Tibial nerve (tissue), 4 donors: ENCODE measurements at regions not wholly inside any gene's neighbourhood (a gene's known extent, or its start where the extent isn't known, plus 50 kb on each side); places are given as distances from the start of the nearest gene placed in this dataset.

Source experiments
- DNase-seq, 2 donors: peaks; one replicate each; pipeline ENCODE4 v3.0.0-alpha.2; 2019; ENCODE audit warnings: low spot score in 2 of 2
- H3K27ac ChIP-seq, 4 donors: fragments of 200-600 bp; sonication (generic) in 3 of 4; one replicate each; pipeline ENCODE4 v1.5.1; 2017 to 2019; ENCODE audit warnings: mild to moderate bottlenecking in 1 of 4
- H3K27me3 ChIP-seq, 2 donors: fragments of 200-600 bp; sonication (generic) in 1 of 2; one replicate each; pipeline versions ENCODE4 v1.5.1 to v1.6.0; 2017 to 2019
- H3K36me3 ChIP-seq, 3 donors: fragments of 200-600 bp; sonication (generic); one replicate each; pipeline ENCODE4 v1.5.1; 2018 to 2019
- H3K4me1 ChIP-seq, 4 donors: fragments of 200-600 bp; sonication (generic) in 3 of 4; one replicate each; pipeline ENCODE4 v1.5.1; 2017 to 2019
- H3K4me3 ChIP-seq, 4 donors: fragments of 200-600 bp; sonication (generic) in 3 of 4; one replicate each; pipeline ENCODE4 v1.5.1; 2017 to 2019; ENCODE audit warnings: mild to moderate bottlenecking in 1 of 4, moderate library complexity in 1 of 4
- H3K9me3 ChIP-seq, 4 donors: fragments of 200-600 bp; sonication (generic) in 3 of 4; one replicate each; pipeline ENCODE4 v1.5.1; 2017 to 2019
- CTCF ChIP-seq, 5 experiments: fragments of 200-600 bp in 3 of 5; fragments of 450-650 bp in 2 of 5; sonication (generic) in 3 of 5; IDR thresholded peaks; one replicate each; pipeline ENCODE4 v1.5.1; 2016 to 2019; ENCODE audit warnings: antibody characterized with exemption in 5 of 5, mild to moderate bottlenecking in 3 of 5, moderate library complexity in 2 of 5
- EP300 ChIP-seq, 2 donors: sonication (generic); formaldehyde crosslinking; IDR thresholded peaks; one replicate each; pipeline ENCODE4 v1.6.1; 2017; ENCODE audit warnings: antibody characterized with exemption in 2 of 2, mild to moderate bottlenecking in 1 of 2
- POLR2A ChIP-seq, 2 donors: fragments of 450-650 bp; IDR thresholded peaks; one replicate each; pipeline ENCODE4 v1.6.1; 2017; ENCODE audit warnings: antibody characterized with exemption in 2 of 2, mild to moderate bottlenecking in 2 of 2, moderate library complexity in 2 of 2
- whole genome bisulfite sequencing, 2 donors: methylation state at CpG; one replicate each; pipeline ENCODE4 v1.1.5; 2018; 5-methylcytosine and 5-hydroxymethylcytosine counted together

GRCh38 chr9:86644675-86645034 lies 290.4 kb upstream of the TUT7 start:
- Histone ChIP-seq H3K4me3 (no peak overlapping the region), H3K9me3 (no peaks in the 10 kb centered on the region), H3K4me1 (no peaks in the 10 kb centered on the region), H3K27ac (no peak overlapping the region), H3K36me3 (no peaks in the 10 kb centered on the region), H3K27me3 (no peaks in the 10 kb centered on the region)
- 47 to 52% methylated on average over 4 of the region's 4 CpGs for WGBS, 2 donors
- TF ChIP-seq EP300 (IDR thresholded peaks at IDR 0.05) (no peak), CTCF (IDR thresholded peaks at IDR 0.05) (no peak), POLR2A (IDR thresholded peaks at IDR 0.05) (no peak)
- DNase-seq: no peak

- Histone ChIP-seq H3K4me1 (no peaks in the 10 kb centered on the region), H3K27ac (no peak overlapping the region), H3K4me3 (no peak overlapping the region), H3K27me3 (no peaks in the 10 kb centered on the region), H3K36me3 (no peaks in the 10 kb centered on the region), H3K9me3 (no peaks in the 10 kb centered on the region)
- DNase-seq: no peak
- 68 to 75% methylated on average over 7 of the region's 7 CpGs for WGBS, 2 donors
- no peak for TF ChIP-seq CTCF (IDR thresholded peaks at IDR 0.05)
- no peak for TF ChIP-seq POLR2A (IDR thresholded peaks at IDR 0.05)
- no peak for TF ChIP-seq EP300 (IDR thresholded peaks at IDR 0.05)
These were observed 289.9 kb upstream of the TUT7 start for GRCh38 chr9:86643946-86644674.

- H3K36me3 ChIP-seq: no peaks in the 10 kb centered on the region
- H3K27me3 ChIP-seq: no peaks in the 10 kb centered on the region
- H3K4me1 ChIP-seq: no peaks in the 10 kb centered on the region
- H3K9me3 ChIP-seq: no peaks in the 10 kb centered on the region
- no peak for DNase-seq
- TF ChIP-seq CTCF (IDR thresholded peaks at IDR 0.05) (no peak), EP300 (IDR thresholded peaks at IDR 0.05) (no peak), POLR2A (IDR thresholded peaks at IDR 0.05) (no peak)
- WGBS, 2 donors: 94 to 95% methylated on average over 5 of the region's 5 CpGs
- H3K4me3 ChIP-seq: no peak overlapping the region
- H3K27ac ChIP-seq: no peak overlapping the region
These were observed 288.5 kb upstream of the TUT7 start for GRCh38 chr9:86642721-86643120.

- Histone ChIP-seq H3K4me1 (peaks cover 0 to 4% (median 0%) of the 10 kb centered on the region in 4 donors), H3K4me3 (no peak overlapping the region), H3K27me3 (no peaks in the 10 kb centered on the region), H3K9me3 (no peaks in the 10 kb centered on the region), H3K27ac (no peak overlapping the region), H3K36me3 (no peaks in the 10 kb centered on the region)
- TF ChIP-seq POLR2A (IDR thresholded peaks at IDR 0.05) (no peak), CTCF (IDR thresholded peaks at IDR 0.05) (no peak), EP300 (IDR thresholded peaks at IDR 0.05) (no peak)
- no peak for DNase-seq
- WGBS, 2 donors: 94% methylated on average over 3 of the region's 3 CpGs
These were observed 287.8 kb upstream of the TUT7 start for GRCh38 chr9:86641970-86642369.

GRCh38 chr9:86639899-86640379 lies 285.7 kb upstream of the TUT7 start:
- no peak for TF ChIP-seq POLR2A (IDR thresholded peaks at IDR 0.05)
- TF ChIP-seq CTCF (IDR thresholded peaks at IDR 0.05): no peak
- TF ChIP-seq EP300 (IDR thresholded peaks at IDR 0.05): no peak
- no peak for DNase-seq
- H3K36me3 ChIP-seq: no peaks in the 10 kb centered on the region
- no peaks in the 10 kb centered on the region for H3K27me3 ChIP-seq
- no peaks in the 10 kb centered on the region for H3K9me3 ChIP-seq
- no peak overlapping the region for H3K4me3 ChIP-seq
- peaks cover 0 to 4% (median 0%) of the 10 kb centered on the region in 4 donors for H3K4me1 ChIP-seq
- no peak overlapping the region for H3K27ac ChIP-seq
- WGBS, 2 donors: 86% methylated on average over 5 of the region's 5 CpGs
